DND-41 (cell line): ENCODE measurements at regions not wholly inside any gene's neighbourhood (a gene's known extent, or its start where the extent isn't known, plus 50 kb on each side); places are given as distances from the start of the nearest gene placed in this dataset.

Experiments used
- ATAC-seq: fragments of 200-7000 bp; cut with Tn5 transposase; 3 replicates; pipeline ENCODE4 v1.9.1; 2021; ENCODE audit warnings: low read depth; ENCODE audit not compliant: insufficient read depth
- DNase-seq: peaks from one replicate; pipeline ENCODE4 v3.0.0-alpha.2; 2020
- H2AFZ ChIP-seq: 2 replicates; pipeline ENCODE4 v1.6.0; 2012; ENCODE audit warnings: low read depth, low read length
- H3K27ac ChIP-seq: 2 replicates; pipeline ENCODE4 v1.5.1; 2012; ENCODE audit warnings: low read length, inconsistent platforms
- H3K27me3 ChIP-seq: fragments of 200-600 bp; sonication (generic); 2 replicates; pipeline ENCODE4 v1.6.0; 2012; ENCODE audit warnings: low read length, mild to moderate bottlenecking, inconsistent platforms; ENCODE audit not compliant: insufficient read depth, poor library complexity
- H3K36me3 ChIP-seq: 2 replicates; pipeline ENCODE4 v1.5.1; 2012; ENCODE audit warnings: low read length, inconsistent platforms; ENCODE audit not compliant: insufficient read depth
- H3K4me1 ChIP-seq: 2 replicates; pipeline ENCODE4 v1.5.1; 2012; ENCODE audit warnings: mild to moderate bottlenecking, low read length; ENCODE audit not compliant: insufficient read depth
- H3K4me2 ChIP-seq: 2 replicates; pipeline ENCODE4 v1.6.0; 2012; ENCODE audit warnings: mild to moderate bottlenecking, moderate library complexity, low read length, inconsistent platforms; ENCODE audit not compliant: insufficient read depth
- H3K4me3 ChIP-seq, 2 experiments: fragments of 200-600 bp in 1 of 2; shearing (Covaris generic) in 1 of 2; 2 replicates each; pipeline ENCODE4 v1.5.1; 2012 to 2016; ENCODE audit warnings: inconsistent platforms in 2 of 2, low read length in 2 of 2, mild to moderate bottlenecking in 2 of 2, low read depth in 1 of 2, moderate library complexity in 1 of 2
- H3K79me2 ChIP-seq: 2 replicates; pipeline ENCODE4 v1.6.0; 2012; ENCODE audit warnings: low read length, inconsistent platforms; ENCODE audit not compliant: insufficient read depth
- H3K9ac ChIP-seq: 2 replicates; pipeline ENCODE4 v1.6.0; 2012; ENCODE audit warnings: low read depth, mild to moderate bottlenecking, inconsistent platforms, low read length, moderate library complexity
- H3K9me3 ChIP-seq: 2 replicates; pipeline ENCODE4 v1.5.1; 2012; ENCODE audit warnings: low read length, moderate library complexity, mild to moderate bottlenecking, inconsistent platforms; ENCODE audit not compliant: insufficient read depth, severe bottlenecking
- H4K20me1 ChIP-seq: 2 replicates; pipeline ENCODE4 v1.6.0; 2012; ENCODE audit warnings: low read length; ENCODE audit not compliant: insufficient read depth
- EZH2 ChIP-seq: IDR thresholded peaks from 3 replicates; pipeline ENCODE4 v1.6.1; 2012; ENCODE audit warnings: borderline replicate concordance, low read depth, mild to moderate bottlenecking, moderate library complexity, low read length, inconsistent platforms; ENCODE audit not compliant: severe bottlenecking
- TF ChIP-seq, protein P1 (sequence below): IDR thresholded peaks from 2 replicates; pipeline ENCODE4 v1.5.1; 2012; ENCODE audit warnings: borderline replicate concordance, low read length, moderate library complexity, mild to moderate bottlenecking; ENCODE audit not compliant: poor library complexity, severe bottlenecking; ENCODE audit errors: extremely low read depth

GRCh38 chr14:105664691-105665090 is 138.3 kb downstream of the TMEM121 start:
- Histone ChIP-seq H3K27me3 (no peaks in the 10 kb centered on the region), H3K9me3 (no peaks in the 10 kb centered on the region), H3K79me2 (no peaks in the 10 kb centered on the region), H4K20me1 (no peaks in the 10 kb centered on the region), H3K9ac (no peak overlapping the region), H3K4me1 (no peaks in the 10 kb centered on the region), H3K36me3 (no peaks in the 10 kb centered on the region), H3K27ac (no peak overlapping the region), H3K4me3 (no peak overlapping the region), H3K4me2 (no peak overlapping the region), H2AFZ (no peak overlapping the region)
- TF ChIP-seq EZH2: no peak
- TF ChIP-seq, protein P1, sequence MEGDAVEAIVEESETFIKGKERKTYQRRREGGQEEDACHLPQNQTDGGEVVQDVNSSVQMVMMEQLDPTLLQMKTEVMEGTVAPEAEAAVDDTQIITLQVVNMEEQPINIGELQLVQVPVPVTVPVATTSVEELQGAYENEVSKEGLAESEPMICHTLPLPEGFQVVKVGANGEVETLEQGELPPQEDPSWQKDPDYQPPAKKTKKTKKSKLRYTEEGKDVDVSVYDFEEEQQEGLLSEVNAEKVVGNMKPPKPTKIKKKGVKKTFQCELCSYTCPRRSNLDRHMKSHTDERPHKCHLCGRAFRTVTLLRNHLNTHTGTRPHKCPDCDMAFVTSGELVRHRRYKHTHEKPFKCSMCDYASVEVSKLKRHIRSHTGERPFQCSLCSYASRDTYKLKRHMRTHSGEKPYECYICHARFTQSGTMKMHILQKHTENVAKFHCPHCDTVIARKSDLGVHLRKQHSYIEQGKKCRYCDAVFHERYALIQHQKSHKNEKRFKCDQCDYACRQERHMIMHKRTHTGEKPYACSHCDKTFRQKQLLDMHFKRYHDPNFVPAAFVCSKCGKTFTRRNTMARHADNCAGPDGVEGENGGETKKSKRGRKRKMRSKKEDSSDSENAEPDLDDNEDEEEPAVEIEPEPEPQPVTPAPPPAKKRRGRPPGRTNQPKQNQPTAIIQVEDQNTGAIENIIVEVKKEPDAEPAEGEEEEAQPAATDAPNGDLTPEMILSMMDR: no peak
- no peak for DNase-seq
- ATAC-seq: no peak

GRCh38 chr14:105665247-105665950 is 139.0 kb downstream of the TMEM121 start:
- Histone ChIP-seq H3K27me3 (no peaks in the 10 kb centered on the region), H3K4me3 (no peak overlapping the region), H3K4me1 (no peaks in the 10 kb centered on the region), H2AFZ (no peak overlapping the region), H3K36me3 (no peaks in the 10 kb centered on the region), H3K9me3 (no peaks in the 10 kb centered on the region), H3K27ac (no peak overlapping the region), H3K9ac (no peak overlapping the region), H3K4me2 (no peak overlapping the region), H3K79me2 (no peaks in the 10 kb centered on the region), H4K20me1 (no peaks in the 10 kb centered on the region)
- ATAC-seq (no peak), DNase-seq (no peak)
- TF ChIP-seq EZH2: no peak
- TF ChIP-seq, protein P1: no peak

- Histone ChIP-seq H3K27ac (no peak overlapping the region), H3K79me2 (no peaks in the 10 kb centered on the region), H4K20me1 (no peaks in the 10 kb centered on the region), H3K4me2 (no peak overlapping the region), H3K27me3 (no peaks in the 10 kb centered on the region), H3K36me3 (no peaks in the 10 kb centered on the region), H3K4me3 (no peak overlapping the region), H3K4me1 (no peaks in the 10 kb centered on the region), H2AFZ (no peak overlapping the region), H3K9me3 (no peaks in the 10 kb centered on the region), H3K9ac (no peak overlapping the region)
- TF ChIP-seq EZH2: no peak
- TF ChIP-seq, protein P1: no peak
- DNase-seq (no peak), ATAC-seq (no peak)
Measured at GRCh38 chr14:105665951-105666277, 139.5 kb downstream of the TMEM121 start.
